ENCODE measurements at regions not wholly inside any gene's neighbourhood (a gene's known extent, or its start where the extent isn't known, plus 50 kb on each side); places are given as distances from the start of the nearest gene placed in this dataset.

DNA sequence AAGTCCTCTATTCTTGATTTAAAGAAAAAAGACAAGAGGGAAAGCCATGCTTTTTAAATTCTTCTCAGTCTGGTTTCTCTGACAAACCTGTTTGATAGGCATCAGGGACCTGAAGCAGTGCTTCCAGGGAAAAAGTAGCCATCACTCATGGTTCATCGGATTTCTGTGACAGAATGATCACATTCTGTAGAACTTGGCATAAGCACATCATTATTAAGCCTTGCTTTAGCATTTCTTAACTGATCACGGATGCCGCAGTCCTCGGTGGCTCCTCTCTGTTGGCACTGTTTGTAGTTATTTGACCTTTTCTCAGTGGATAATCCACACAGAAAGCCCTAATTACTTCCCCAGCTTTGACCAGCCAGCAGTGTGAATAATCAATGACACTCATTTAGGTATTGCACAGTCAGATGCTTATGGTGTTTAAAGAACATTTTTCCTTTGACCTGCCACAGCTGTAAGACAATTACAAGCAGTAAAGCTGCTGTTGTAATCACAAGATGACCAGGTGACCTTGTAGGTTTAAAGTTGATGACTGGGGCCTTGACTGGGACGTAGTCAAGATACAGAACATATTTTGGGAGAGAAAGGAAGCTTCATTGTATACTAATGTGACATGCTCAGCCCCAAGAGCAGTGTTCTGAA, 64.4 kb upstream of the SKAP2 start:
- H3K9me3 ChIP-seq (ENCODE audit: control insufficient read depth in 2 of 2, insufficient read depth in 1 of 2, low read depth in 1 of 2, low read length in 1 of 2): no peaks in the 10 kb centered on the region
- 48 to 57% (median 50%) methylated on average over 5 of the region's 5 CpGs for WGBS, 3 donors
- FAIRE-seq: no peak
- no peaks in the 10 kb centered on the region for H3K4me1 ChIP-seq (ENCODE audit: control insufficient read depth in 3 of 3, insufficient read depth in 2 of 3, low read depth in 1 of 3, low read length in 2 of 3)
- H3K36me3 ChIP-seq (ENCODE audit: control insufficient read depth in 3 of 3, insufficient read depth in 2 of 3, low read depth in 1 of 3, low read length in 3 of 3): no peaks in the 10 kb centered on the region
- H3K27me3 ChIP-seq (ENCODE audit: control insufficient read depth in 3 of 3, insufficient read depth in 3 of 3, low read length in 3 of 3): peaks cover 0 to 3% (median 0%) of the 10 kb centered on the region in 3 donors
- no peak overlapping the region for H3K4me3 ChIP-seq (ENCODE audit: low read depth in 1 of 3, low read length in 3 of 3)
- DNase-seq: peak in 1 of 2 donors; percentile 64
- no peak overlapping the region for H3K27ac ChIP-seq (ENCODE audit: low read depth in 1 of 3, low read length in 2 of 3)

GRCh38 chr7:26925768-26926167, 61.4 kb upstream of the SKAP2 start:
- no peak overlapping the region for H3K4me3 ChIP-seq (ENCODE audit: low read depth in 1 of 3, low read length in 3 of 3)
- 48 to 64% (median 62%) methylated on average over 2 of the region's 2 CpGs for WGBS, 3 donors
- FAIRE-seq (no peak), DNase-seq (no peak)
- peaks cover 0 to 3% (median 0%) of the 10 kb centered on the region in 3 donors for H3K27me3 ChIP-seq (ENCODE audit: control insufficient read depth in 3 of 3, insufficient read depth in 3 of 3, low read length in 3 of 3)
- no peaks in the 10 kb centered on the region for H3K9me3 ChIP-seq (ENCODE audit: control insufficient read depth in 2 of 2, insufficient read depth in 1 of 2, low read depth in 1 of 2, low read length in 1 of 2)
- no peaks in the 10 kb centered on the region for H3K36me3 ChIP-seq (ENCODE audit: control insufficient read depth in 3 of 3, insufficient read depth in 2 of 3, low read depth in 1 of 3, low read length in 3 of 3)
- H3K27ac ChIP-seq (ENCODE audit: low read depth in 1 of 3, low read length in 2 of 3): no peak overlapping the region
- H3K4me1 ChIP-seq (ENCODE audit: control insufficient read depth in 3 of 3, insufficient read depth in 2 of 3, low read depth in 1 of 3, low read length in 2 of 3): no peaks in the 10 kb centered on the region

DNA sequence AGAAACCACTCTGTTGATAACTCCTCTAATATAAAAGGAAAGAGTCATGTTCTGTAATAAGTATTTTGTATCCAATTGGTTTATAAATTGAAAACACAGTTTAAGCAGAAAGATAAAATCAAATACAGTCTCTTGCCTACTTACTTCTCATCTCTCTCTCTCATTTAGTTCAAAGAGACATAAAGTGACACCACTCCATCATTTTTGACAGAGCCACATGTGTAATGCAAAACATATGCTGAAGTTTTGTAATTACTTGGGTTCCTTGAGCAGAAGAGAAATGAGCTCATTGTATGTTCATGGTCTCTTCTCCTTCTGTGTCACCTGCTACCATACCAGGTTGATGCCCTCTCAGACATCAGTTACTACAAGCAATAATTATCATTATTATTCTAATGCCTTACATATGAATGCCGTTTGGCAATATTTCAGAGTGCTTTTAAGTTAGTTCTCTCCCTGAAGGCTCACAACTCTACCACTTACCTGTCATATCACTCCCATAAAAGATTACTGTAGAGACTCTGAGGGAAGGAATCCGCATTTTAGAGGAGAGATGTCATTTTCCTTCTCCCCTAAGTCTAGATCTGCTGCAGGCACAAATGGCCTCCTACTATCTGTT, 59.9 kb upstream of the SKAP2 start:
- peaks cover 0 to 3% (median 0%) of the 10 kb centered on the region in 3 donors for H3K27me3 ChIP-seq (ENCODE audit: control insufficient read depth in 3 of 3, insufficient read depth in 3 of 3, low read length in 3 of 3)
- no peaks in the 10 kb centered on the region for H3K9me3 ChIP-seq (ENCODE audit: control insufficient read depth in 2 of 2, insufficient read depth in 1 of 2, low read depth in 1 of 2, low read length in 1 of 2)
- no peaks in the 10 kb centered on the region for H3K4me1 ChIP-seq (ENCODE audit: control insufficient read depth in 3 of 3, insufficient read depth in 2 of 3, low read depth in 1 of 3, low read length in 2 of 3)
- FAIRE-seq: no peak
- no peaks in the 10 kb centered on the region for H3K36me3 ChIP-seq (ENCODE audit: control insufficient read depth in 3 of 3, insufficient read depth in 2 of 3, low read depth in 1 of 3, low read length in 3 of 3)
- H3K4me3 ChIP-seq (ENCODE audit: low read depth in 1 of 3, low read length in 3 of 3): no peak overlapping the region
- WGBS, 3 donors: 42 to 78% (median 76%) methylated on average over 2 of the region's 2 CpGs
- no peak overlapping the region for H3K27ac ChIP-seq (ENCODE audit: low read depth in 1 of 3, low read length in 2 of 3)
- DNase-seq: no peak

DNA sequence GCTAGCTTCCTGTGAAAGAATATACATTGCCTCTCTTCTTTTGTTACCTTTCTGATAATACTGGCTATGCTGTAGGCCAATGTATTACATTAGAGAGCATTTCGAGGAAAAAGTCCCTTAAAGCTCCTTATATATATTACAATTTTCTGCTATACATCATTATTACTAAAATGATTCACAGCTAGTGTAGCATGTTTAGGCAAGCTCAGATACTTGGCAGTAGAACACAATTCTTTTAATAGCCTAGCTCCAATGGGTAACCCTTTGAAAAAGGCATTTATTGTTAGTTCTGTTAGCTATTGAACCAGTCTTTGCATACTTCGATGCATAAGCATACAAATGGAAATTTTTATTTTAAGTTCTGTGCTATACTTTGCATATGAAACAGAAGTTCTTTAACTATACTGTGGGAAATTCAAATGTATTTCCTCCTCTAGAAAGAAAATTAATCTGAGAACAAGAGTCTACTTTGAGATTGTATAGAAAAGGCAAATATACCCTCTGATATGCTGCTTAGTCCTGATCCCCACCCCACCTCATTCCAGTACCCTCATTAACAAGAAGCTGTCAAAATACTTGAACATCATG, 55.6 kb upstream of the SKAP2 start:
- no peak overlapping the region for H3K4me3 ChIP-seq (ENCODE audit: low read depth in 1 of 3, low read length in 3 of 3)
- H3K27me3 ChIP-seq (ENCODE audit: control insufficient read depth in 3 of 3, insufficient read depth in 3 of 3, low read length in 3 of 3): no peaks in the 10 kb centered on the region
- no peaks in the 10 kb centered on the region for H3K36me3 ChIP-seq (ENCODE audit: control insufficient read depth in 3 of 3, insufficient read depth in 2 of 3, low read depth in 1 of 3, low read length in 3 of 3)
- no peaks in the 10 kb centered on the region for H3K4me1 ChIP-seq (ENCODE audit: control insufficient read depth in 3 of 3, insufficient read depth in 2 of 3, low read depth in 1 of 3, low read length in 2 of 3)
- DNase-seq (no peak), FAIRE-seq (no peak)
- WGBS, 3 donors: 69 to 79% (median 76%) methylated on average over 2 of the region's 2 CpGs
- no peaks in the 10 kb centered on the region for H3K9me3 ChIP-seq (ENCODE audit: control insufficient read depth in 2 of 2, insufficient read depth in 1 of 2, low read depth in 1 of 2, low read length in 1 of 2)
- H3K27ac ChIP-seq (ENCODE audit: low read depth in 1 of 3, low read length in 2 of 3): no peak overlapping the region

DNA sequence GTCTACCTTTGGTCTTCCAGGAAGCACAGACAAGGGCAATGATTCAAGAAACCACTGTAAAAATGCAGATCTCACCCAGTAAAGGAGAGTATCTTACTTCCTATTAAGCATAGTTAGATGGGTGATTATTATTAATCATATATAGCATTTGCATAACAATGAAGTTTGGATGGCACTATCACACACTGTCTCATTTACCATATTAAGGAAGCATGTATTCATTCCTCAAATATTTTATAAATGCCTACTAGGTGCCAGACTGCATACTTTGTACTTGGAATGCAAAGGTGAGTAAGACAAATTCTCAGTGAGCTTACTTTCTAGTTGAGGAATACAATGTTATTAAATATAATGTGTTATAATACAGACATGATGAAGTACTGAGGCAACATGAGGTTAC, 53.9 kb upstream of the SKAP2 start:
- Histone ChIP-seq H3K9me3 (ENCODE audit: control insufficient read depth in 2 of 2, insufficient read depth in 1 of 2, low read depth in 1 of 2, low read length in 1 of 2) (no peaks in the 10 kb centered on the region), H3K36me3 (ENCODE audit: control insufficient read depth in 3 of 3, insufficient read depth in 2 of 3, low read depth in 1 of 3, low read length in 3 of 3) (no peaks in the 10 kb centered on the region), H3K27ac (ENCODE audit: low read depth in 1 of 3, low read length in 2 of 3) (no peak overlapping the region), H3K27me3 (ENCODE audit: control insufficient read depth in 3 of 3, insufficient read depth in 3 of 3, low read length in 3 of 3) (no peaks in the 10 kb centered on the region), H3K4me1 (ENCODE audit: control insufficient read depth in 3 of 3, insufficient read depth in 2 of 3, low read depth in 1 of 3, low read length in 2 of 3) (no peaks in the 10 kb centered on the region), H3K4me3 (ENCODE audit: low read depth in 1 of 3, low read length in 3 of 3) (no peak overlapping the region)
- FAIRE-seq (no peak), DNase-seq (no peak)

DNA sequence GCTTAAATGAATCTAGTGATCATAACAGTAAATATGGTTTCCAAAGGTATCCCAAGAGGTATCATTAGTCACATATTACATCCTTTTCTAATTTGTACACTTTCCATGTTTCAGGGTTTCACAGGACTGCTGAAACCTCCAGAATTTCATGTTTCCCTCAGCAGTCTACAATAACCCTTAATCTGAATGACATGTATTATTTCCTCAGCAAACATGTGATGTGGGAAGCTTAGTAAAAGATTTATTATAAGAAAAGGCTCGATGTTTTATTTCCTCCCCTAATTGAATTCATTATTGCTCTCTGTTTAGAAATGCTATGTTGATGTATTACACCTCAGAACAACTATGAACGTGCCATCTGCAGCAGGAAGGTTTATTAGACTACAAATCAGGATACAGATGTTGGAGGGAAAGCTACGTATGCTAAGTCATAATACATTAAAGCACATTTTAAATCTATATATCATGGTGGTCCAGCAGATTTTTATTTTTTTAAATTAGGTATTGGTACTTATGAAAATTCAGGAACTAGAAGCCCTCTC, 52.5 kb upstream of the SKAP2 start:
- FAIRE-seq (no peak), DNase-seq (no peak)
- H3K4me1 ChIP-seq (ENCODE audit: control insufficient read depth in 3 of 3, insufficient read depth in 2 of 3, low read depth in 1 of 3, low read length in 2 of 3): no peaks in the 10 kb centered on the region
- 58 to 66% (median 63%) methylated on average over 3 of the region's 3 CpGs for WGBS, 3 donors
- no peaks in the 10 kb centered on the region for H3K27me3 ChIP-seq (ENCODE audit: control insufficient read depth in 3 of 3, insufficient read depth in 3 of 3, low read length in 3 of 3)
- no peaks in the 10 kb centered on the region for H3K9me3 ChIP-seq (ENCODE audit: control insufficient read depth in 2 of 2, insufficient read depth in 1 of 2, low read depth in 1 of 2, low read length in 1 of 2)
- no peak overlapping the region for H3K4me3 ChIP-seq (ENCODE audit: low read depth in 1 of 3, low read length in 3 of 3)
- H3K36me3 ChIP-seq (ENCODE audit: control insufficient read depth in 3 of 3, insufficient read depth in 2 of 3, low read depth in 1 of 3, low read length in 3 of 3): no peaks in the 10 kb centered on the region
- H3K27ac ChIP-seq (ENCODE audit: low read depth in 1 of 3, low read length in 2 of 3): no peak overlapping the region

DNA sequence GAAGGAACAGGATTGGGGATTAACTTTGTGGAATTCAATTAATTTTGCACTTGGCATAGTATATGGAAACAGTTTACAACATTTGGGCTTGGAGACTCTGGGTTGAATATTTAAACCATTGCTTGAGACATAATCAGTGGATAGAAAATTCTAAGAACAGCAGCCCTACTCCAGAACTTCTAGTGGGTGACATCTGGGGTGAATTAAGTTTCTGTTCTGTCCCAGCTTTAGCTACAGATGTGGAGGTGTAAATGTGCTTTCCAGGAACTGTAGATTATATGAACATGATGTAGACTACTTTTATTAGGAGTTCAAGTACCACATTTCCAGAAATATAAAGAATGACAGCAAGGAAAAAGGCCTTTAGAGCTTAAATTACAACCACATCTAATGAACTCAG, 51.9 kb upstream of the SKAP2 start:
- Histone ChIP-seq H3K27me3 (ENCODE audit: control insufficient read depth in 3 of 3, insufficient read depth in 3 of 3, low read length in 3 of 3) (no peaks in the 10 kb centered on the region), H3K4me3 (ENCODE audit: low read depth in 1 of 3, low read length in 3 of 3) (no peak overlapping the region), H3K27ac (ENCODE audit: low read depth in 1 of 3, low read length in 2 of 3) (no peak overlapping the region), H3K36me3 (ENCODE audit: control insufficient read depth in 3 of 3, insufficient read depth in 2 of 3, low read depth in 1 of 3, low read length in 3 of 3) (no peaks in the 10 kb centered on the region), H3K4me1 (ENCODE audit: control insufficient read depth in 3 of 3, insufficient read depth in 2 of 3, low read depth in 1 of 3, low read length in 2 of 3) (no peaks in the 10 kb centered on the region), H3K9me3 (ENCODE audit: control insufficient read depth in 2 of 2, insufficient read depth in 1 of 2, low read depth in 1 of 2, low read length in 1 of 2) (no peaks in the 10 kb centered on the region)
- DNase-seq (no peak), FAIRE-seq (no peak)
